GM20000 (cell line): ENCODE measurements at regions not wholly inside any gene's neighbourhood (a gene's known extent, or its start where the extent isn't known, plus 50 kb on each side); places are given as distances from the start of the nearest gene placed in this dataset.

ENCODE experiments used
- DNase-seq: peaks from one replicate; pipeline ENCODE4 v3.0.0; 2012; ENCODE audit warnings: low spot score
- CTCF ChIP-seq: IDR thresholded peaks from 2 replicates; pipeline ENCODE4 v1.5.1; 2012; ENCODE audit warnings: mild to moderate bottlenecking, control low read depth; ENCODE audit errors: extremely low read depth, missing control alignments

DNA sequence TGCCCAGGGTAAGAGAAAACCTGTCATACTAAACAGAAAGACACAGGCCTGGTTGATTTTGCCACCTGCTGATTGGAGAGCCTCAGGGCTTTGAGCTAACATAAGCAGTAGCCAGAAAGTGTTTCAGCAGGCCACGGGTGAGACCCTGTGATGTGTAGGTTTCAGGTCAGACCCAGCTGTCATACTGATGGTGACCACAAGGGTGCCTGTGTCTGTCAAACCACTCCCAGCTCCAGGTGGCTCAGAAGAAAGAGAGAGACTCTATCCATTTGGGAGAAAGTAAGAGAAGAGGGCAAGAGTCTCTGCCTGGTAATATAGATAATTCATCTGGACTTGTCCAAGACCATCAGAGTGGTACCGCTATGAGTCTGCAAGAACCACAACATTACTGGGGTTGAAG lies 72.8 kb upstream of the NLRP2B start:
- no peak for TF ChIP-seq CTCF
- no peak for DNase-seq

DNA sequence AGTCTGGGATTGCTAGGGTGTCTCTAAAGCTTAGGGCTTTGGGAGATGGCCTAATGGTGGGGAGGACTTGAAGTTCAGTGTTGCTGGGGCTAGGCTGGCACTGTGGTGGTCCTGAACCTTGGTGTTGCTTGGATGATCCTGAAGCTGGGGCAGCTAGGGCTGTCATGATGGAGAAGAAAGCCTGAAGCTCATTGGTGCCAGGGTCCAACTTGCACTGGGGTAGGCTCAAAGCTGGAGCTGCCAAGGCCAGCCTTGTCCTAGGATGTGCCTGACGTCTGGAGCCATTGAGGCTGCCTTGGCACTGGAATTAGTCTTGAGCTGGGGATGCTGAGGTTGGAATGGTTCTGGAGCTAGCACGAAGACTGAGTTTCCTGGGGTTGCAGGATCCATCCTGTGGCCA lies 61.0 kb upstream of the NLRP2B start:
- TF ChIP-seq CTCF: no peak

GRCh38 chrX:57737881-57738280 lies 57.8 kb upstream of the NLRP2B start:
- no peak for DNase-seq
- no peak for TF ChIP-seq CTCF

More for the DNA sequence above, 61.0 kb upstream of the NLRP2B start:
- no peak for DNase-seq
